ENCODE measurements at regions not wholly inside any gene's neighbourhood (a gene's known extent, or its start where the extent isn't known, plus 50 kb on each side); places are given as distances from the start of the nearest gene placed in this dataset.
"Not testable (repeated sequence)": the region's sequence is repeated elsewhere in the genome, so short reads cannot be mapped to it uniquely, and the experiment has no call there.

DNA sequence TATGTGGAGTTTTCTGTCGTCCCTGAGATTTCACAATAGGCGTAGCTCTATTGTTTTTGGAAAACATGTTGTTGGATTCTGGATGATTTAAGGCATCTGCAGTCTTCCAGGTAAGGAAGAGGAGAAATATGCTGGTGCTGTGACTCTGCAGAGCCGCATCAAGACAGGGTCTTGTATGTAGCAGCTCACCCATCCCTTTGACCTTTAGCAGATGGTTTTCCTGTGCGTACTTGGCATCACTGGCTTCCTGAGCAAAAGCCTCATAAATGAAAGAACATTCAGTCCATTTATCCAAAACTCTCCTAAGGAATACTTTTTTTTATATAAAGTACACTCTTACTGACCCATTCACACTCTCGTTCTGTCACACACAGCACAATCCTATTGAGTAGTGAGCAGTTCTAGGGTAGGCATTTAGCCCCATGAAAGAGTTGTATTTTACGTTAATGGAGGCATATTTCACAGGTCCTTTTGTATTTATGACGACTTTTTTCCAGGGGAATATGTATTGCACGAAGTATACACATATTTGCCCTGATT is 443.9 kb downstream of the STK39 start:
- no peak for DNase-seq (ENCODE audit: low read depth in 3 of 3, low spot score in 2 of 3)

GRCh38 chr2:167794554-167795255 is 452.7 kb downstream of the STK39 start:
- DNase-seq (ENCODE audit: low read depth in 3 of 3, low spot score in 2 of 3), result no peak

GRCh38 chr2:167793725-167794124 is 453.7 kb downstream of the STK39 start:
- DNase-seq (ENCODE audit: low read depth in 3 of 3, low spot score in 2 of 3), result no peak

GRCh38 chr2:167792126-167792525 is 455.3 kb downstream of the STK39 start:
- DNase-seq (ENCODE audit: low read depth in 3 of 3, low spot score in 2 of 3), result no peak

GRCh38 chr2:167790781-167791450 is 456.5 kb downstream of the STK39 start:
- no peak for DNase-seq (ENCODE audit: low read depth in 3 of 3, low spot score in 2 of 3)

DNA sequence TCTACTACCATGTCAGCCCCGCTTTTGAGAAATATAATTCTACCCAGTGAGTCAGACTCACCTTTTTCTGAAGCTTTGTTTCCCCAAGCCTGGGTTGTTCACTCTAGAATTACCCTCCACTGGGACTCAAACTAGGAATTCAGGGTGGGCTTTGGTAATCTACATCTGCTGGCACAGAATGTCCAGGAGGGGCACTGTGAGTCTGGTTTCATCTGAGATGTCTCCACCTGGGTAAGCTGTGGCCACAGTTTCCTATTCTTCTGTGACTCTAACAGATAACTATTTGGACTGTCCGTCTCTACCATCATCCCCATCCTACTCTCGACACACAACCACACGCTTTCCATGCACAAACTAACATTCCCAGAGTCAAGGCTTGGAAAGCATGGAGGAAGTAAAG is 457.2 kb downstream of the STK39 start:
- no peak for DNase-seq (ENCODE audit: low read depth in 3 of 3, low spot score in 2 of 3)

- DNase-seq (ENCODE audit: low read depth in 3 of 3, low spot score in 2 of 3), result no peak
Measured at GRCh38 chr2:167787562-167787961, 459.8 kb downstream of the STK39 start.

DNA sequence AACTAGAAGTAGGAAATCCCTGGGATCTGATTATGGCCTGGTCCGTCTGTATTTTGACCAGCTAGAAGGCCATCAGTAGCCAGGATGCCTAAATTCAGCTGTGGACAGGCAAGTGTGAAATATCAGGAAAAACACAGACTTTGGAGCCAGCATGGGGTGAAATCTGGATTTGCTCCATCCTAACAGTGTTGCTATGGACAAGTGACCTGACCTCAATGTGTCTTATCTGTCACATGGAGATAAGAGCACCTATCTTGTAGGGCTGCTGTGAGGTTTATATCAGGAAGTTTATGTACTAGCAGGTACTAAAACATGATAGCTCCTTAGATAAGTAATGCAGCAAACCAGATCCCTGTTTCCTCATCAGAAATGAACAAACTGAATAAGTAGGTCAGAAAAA is 460.4 kb downstream of the STK39 start:
- no peak for DNase-seq (ENCODE audit: low read depth in 3 of 3, low spot score in 2 of 3)

DNA sequence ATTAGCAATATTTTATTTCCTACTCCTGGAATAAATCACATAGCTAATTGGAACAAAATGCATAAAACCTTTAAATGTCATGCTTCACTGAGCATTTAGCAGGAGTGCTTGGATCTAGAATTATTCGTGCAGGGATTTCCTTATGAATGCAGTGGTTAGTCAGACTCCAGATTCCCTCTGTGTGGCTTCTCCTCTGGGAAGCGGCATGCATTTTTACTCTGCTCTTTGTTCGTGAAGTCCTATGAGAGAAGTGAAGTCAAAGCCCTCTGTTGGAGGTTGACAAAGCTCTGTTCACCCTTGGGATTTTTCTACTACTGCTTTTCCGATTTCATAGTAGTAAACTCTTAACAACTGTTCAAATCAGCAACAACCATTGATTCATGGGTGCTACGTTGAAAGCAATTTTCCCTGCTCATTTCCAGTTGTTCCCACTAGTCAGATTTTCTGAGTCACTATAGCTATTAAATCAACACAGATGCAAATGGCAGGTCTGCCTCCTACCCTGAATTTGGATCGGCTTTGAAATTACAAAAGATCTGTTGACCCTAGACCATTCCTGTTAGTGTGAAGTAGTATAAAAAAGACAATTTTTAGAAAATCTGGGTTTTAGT is 461.7 kb downstream of the STK39 start:
- no peak for DNase-seq (ENCODE audit: low read depth in 3 of 3, low spot score in 2 of 3)

DNA sequence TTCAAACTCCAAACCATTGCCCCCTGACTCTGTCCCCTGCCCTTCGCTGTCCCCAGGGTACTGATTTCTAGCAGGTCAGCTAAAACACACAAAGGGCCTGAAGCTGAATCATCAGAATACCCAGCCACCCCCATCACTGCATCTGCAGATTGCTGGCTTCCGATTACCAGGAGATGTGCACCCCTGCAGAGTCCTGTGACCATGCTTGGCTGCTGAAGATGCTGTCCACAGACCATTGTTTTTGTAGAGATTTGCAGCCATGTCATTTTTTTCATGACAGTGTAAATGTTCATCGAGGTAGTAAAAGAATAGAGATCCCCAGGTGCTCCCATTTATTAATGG is 463.3 kb downstream of the STK39 start:
- DNase-seq (ENCODE audit: low read depth in 3 of 3, low spot score in 2 of 3), result no peak

DNA sequence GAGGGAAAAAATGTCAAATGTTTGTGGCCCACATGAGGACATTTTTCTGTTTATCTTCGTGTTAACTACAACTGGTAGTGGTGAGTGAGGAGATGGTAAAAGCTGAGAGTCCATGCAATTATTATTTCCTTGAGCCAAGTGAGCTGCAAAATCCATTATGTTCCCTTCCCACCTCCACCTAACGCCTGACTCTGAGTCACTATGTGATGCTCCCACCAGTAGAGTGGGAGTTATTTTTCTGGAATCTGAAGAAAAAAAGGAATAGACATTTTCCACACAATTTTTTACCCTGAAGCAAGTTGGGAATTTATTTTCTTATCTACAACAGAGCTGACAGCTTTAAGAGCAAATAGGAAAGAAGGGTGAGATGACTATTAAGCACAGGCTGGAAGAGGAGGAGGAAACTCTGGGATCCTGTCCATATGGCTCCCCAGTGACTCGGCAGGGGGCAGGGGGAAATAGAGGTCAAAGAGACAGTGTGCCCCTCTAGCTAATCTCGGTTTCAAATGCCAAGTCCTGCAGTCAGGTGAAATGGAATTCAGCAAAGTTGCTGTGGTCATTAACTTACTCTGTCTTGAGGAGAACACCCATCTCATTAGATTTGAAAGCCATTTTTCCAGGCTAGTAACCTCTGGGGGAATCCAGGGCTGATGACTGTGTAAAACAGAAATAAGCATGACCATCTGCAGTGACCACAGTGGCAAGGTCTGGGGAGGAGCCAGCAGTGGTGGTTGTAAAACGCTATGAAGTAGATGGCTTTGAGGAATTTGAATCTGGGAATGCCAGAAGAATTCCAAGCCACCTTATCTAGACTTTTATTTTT is 463.9 kb downstream of the STK39 start:
- no peak for DNase-seq (ENCODE audit: low read depth in 3 of 3, low spot score in 2 of 3)

DNA sequence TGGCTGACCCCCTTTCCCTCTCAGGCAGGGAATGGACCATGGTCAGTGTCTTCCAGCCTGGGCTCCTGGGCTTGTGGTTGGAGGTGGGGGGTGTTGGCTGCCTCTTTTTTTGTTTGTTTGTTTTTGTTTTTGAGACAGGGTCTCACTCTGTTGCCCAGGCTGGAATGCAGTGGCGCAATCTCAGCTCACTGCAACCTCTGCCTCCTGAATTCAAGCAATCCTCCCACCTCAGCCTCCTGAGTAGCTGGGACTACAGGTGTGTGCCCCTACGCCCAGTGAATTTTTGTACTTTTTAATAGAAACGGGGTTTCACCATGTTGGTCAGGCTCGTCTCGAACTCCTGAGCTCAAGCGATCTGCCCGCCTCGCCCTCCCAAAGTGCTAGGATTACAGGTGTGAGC is 465.8 kb downstream of the STK39 start:
- DNase-seq (ENCODE audit: low read depth in 3 of 3, low spot score in 2 of 3), result not testable (repeated sequence)

DNA sequence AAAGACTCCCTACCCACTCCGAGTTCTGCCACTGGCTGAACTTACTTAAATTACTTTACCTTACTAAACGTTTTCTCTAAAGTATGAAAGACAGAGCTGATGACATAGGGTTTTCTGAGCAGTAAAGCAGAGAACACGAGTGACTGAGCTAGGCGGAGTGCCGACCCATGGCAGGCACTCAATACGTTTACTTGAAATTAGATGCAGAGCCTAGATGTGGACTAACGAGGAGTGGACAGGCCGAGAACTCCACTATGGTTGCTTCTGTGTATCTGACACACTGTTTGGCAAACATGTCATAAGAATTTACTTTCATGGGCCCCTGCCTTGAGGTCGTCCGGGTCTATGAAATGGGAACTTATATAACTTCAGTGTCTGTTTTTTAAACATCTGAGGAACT is 471.0 kb downstream of the STK39 start:
- DNase-seq (ENCODE audit: low read depth in 3 of 3, low spot score in 2 of 3), result no peak

GRCh38 chr2:167771628-167772027 is 475.8 kb downstream of the STK39 start:
- DNase-seq (ENCODE audit: low read depth in 3 of 3, low spot score in 2 of 3), result no peak

DNA sequence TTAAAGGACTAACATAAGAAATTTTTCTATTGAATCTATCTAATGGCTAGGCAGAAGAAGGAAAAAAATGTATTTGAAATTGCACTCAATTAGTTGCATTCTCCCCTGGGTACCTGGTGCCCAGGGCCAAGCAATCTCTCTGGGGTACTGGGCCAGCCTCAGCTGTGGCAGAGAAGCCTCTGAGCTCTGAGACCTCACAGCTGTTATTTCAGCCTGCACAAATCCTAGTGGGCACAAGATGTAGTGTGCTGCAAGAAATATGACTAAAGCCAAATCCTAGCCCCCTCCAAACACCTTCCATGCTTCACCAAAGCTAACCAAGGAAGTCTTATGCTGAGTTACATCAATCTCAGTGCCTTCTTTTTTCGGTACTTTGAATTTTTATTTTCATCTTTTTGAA is 478.4 kb downstream of the STK39 start:
- no peak for DNase-seq (ENCODE audit: low read depth in 3 of 3, low spot score in 2 of 3)

- DNase-seq (ENCODE audit: low read depth in 3 of 3, low spot score in 2 of 3), result no peak
Measured at GRCh38 chr2:167767830-167768229, 479.6 kb downstream of the STK39 start.

- no peak for DNase-seq (ENCODE audit: low read depth in 3 of 3, low spot score in 2 of 3)
Measured at GRCh38 chr2:167764772-167765341, 482.5 kb downstream of the STK39 start.

GRCh38 chr2:167761465-167762136 is 485.8 kb downstream of the STK39 start:
- no peak for DNase-seq (ENCODE audit: low read depth in 3 of 3, low spot score in 2 of 3)

DNA sequence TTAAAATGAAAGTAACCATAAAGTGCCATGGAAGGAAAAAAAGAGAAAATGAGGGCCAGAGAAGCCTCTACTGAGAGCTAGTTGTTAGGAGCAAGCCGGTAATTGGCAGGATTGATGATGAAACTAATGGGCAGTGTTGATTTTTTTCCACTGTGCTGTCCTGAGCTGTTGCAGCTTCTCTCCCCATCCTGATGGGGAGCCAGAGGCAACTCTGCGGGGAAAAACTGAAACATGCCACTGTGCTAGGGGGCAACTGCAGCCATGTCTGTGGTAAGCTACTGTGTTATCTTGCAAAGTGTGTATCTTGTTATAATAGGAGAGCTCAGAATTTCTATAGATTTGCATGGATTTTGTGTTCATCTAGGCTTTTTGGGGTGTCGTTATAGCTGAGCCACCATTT is 487.9 kb downstream of the STK39 start:
- no peak for DNase-seq (ENCODE audit: low read depth in 3 of 3, low spot score in 2 of 3)

GRCh38 chr2:167758292-167758691 is 489.1 kb downstream of the STK39 start:
- DNase-seq (ENCODE audit: low read depth in 3 of 3, low spot score in 2 of 3), result no peak

All from right renal cortex interstitium (tissue), 3 donors.